Neural cell (in vitro differentiated cells): ENCODE measurements at regions not wholly inside any gene's neighbourhood (a gene's known extent, or its start where the extent isn't known, plus 50 kb on each side); places are given as distances from the start of the nearest gene placed in this dataset.

Experiments
- H2AFZ ChIP-seq: fragments of 200-600, 300-800 bp; sonication (generic), shearing (Covaris generic); 2 replicates; pipeline ENCODE4 v1.6.0; 2014; ENCODE audit warnings: low read depth, mild to moderate bottlenecking, antibody characterized with exemption, low read length, moderate library complexity
- H3F3A ChIP-seq: fragments of 200-600 bp; shearing (Covaris generic); 2 replicates; pipeline ENCODE4 v1.6.1; 2016; ENCODE audit warnings: mild to moderate bottlenecking, moderate library complexity, mixed read lengths, antibody characterized with exemption, low read length; ENCODE audit not compliant: insufficient read depth, poor library complexity, severe bottlenecking
- H3K27ac ChIP-seq: fragments of 200-600, 300-800 bp; sonication (generic), shearing (Covaris generic); 2 replicates; pipeline ENCODE4 v1.5.1; 2014; ENCODE audit warnings: mild to moderate bottlenecking, low read length, moderate library complexity
- H3K27me3 ChIP-seq: fragments of 300-800, 200-600 bp; sonication (generic), shearing (Covaris generic); 2 replicates; pipeline ENCODE4 v1.6.0; 2014; ENCODE audit warnings: mild to moderate bottlenecking, low read depth, low read length, moderate library complexity; ENCODE audit not compliant: insufficient read depth
- H3K36me3 ChIP-seq: fragments of 300-800, 200-600 bp; sonication (generic), shearing (Covaris generic); 2 replicates; pipeline ENCODE4 v1.5.1; 2014; ENCODE audit warnings: mild to moderate bottlenecking, antibody characterized with exemption, low read length, moderate library complexity; ENCODE audit not compliant: insufficient read depth
- H3K4me2 ChIP-seq: fragments of 300-800, 200-600 bp; sonication (generic), shearing (Covaris generic); 2 replicates; pipeline ENCODE4 v1.6.0; 2014; ENCODE audit warnings: mild to moderate bottlenecking, low read length
- H3K4me3 ChIP-seq: fragments of 300-800, 200-600 bp; sonication (generic), shearing (Covaris generic); 2 replicates; pipeline ENCODE4 v1.5.1; 2014; ENCODE audit warnings: mild to moderate bottlenecking, low read length, moderate library complexity
- H3K79me2 ChIP-seq: fragments of 200-600 bp; shearing (Covaris generic); replicated peaks from 2 replicates; pipeline ENCODE4 v1.6.0; 2014; ENCODE audit warnings: mild to moderate bottlenecking, low read length, moderate library complexity; ENCODE audit not compliant: insufficient read depth
- H3K9ac ChIP-seq: fragments of 300-800, 200-600 bp; sonication (generic), shearing (Covaris generic); 2 replicates; pipeline ENCODE4 v1.6.1; 2016; ENCODE audit warnings: mild to moderate bottlenecking, low read length, mixed read lengths
- H3K9me2 ChIP-seq: fragments of 200-600 bp; shearing (Covaris generic); 2 replicates; pipeline ENCODE4 v1.6.1; 2016; ENCODE audit warnings: mild to moderate bottlenecking, low read length, mixed read lengths; ENCODE audit not compliant: insufficient read depth
- H3K9me3 ChIP-seq: fragments of 200-600, 300-800 bp; sonication (generic), shearing (Covaris generic); 2 replicates; pipeline ENCODE4 v1.6.1; 2016; ENCODE audit warnings: mild to moderate bottlenecking, mixed run types, low read length, moderate library complexity, mixed read lengths
- H4K20me1 ChIP-seq: fragments of 200-600 bp; shearing (Covaris generic); 2 replicates; pipeline ENCODE4 v1.6.1; 2016; ENCODE audit warnings: mild to moderate bottlenecking, mixed run types; ENCODE audit not compliant: insufficient read depth
- EP300 ChIP-seq: fragments of 450-650 bp; conservative IDR thresholded peaks from 2 replicates; pipeline ENCODE4 v1.6.1; 2014; ENCODE audit warnings: antibody characterized with exemption, mild to moderate bottlenecking, moderate library complexity; ENCODE audit not compliant: poor library complexity, severe bottlenecking
- EZH2 ChIP-seq: fragments of 200-600, 300-800 bp; shearing (Covaris generic), sonication (generic); IDR thresholded peaks from 2 replicates; pipeline ENCODE4 v1.6.1; 2014; ENCODE audit warnings: antibody characterized with exemption, low read length, borderline replicate concordance, mild to moderate bottlenecking; ENCODE audit not compliant: insufficient read depth, poor library complexity, severe bottlenecking
- MXI1 ChIP-seq: fragments of 450-650 bp; conservative IDR thresholded peaks from 2 replicates; pipeline ENCODE4 v1.6.1; 2014; ENCODE audit warnings: antibody characterized with exemption, mild to moderate bottlenecking; ENCODE audit not compliant: poor library complexity, severe bottlenecking
- POLR2AphosphoS5 ChIP-seq: IDR thresholded peaks from 2 replicates; pipeline ENCODE4 v1.6.1; 2012
- RAD21 ChIP-seq: fragments of 450-650 bp; conservative IDR thresholded peaks from 2 replicates; pipeline ENCODE4 v1.6.1; 2014; ENCODE audit warnings: antibody characterized with exemption, mild to moderate bottlenecking, moderate library complexity
- SMC3 ChIP-seq: fragments of 450-650 bp; conservative IDR thresholded peaks from 2 replicates; pipeline ENCODE4 v1.6.1; 2014; ENCODE audit warnings: antibody characterized with exemption, mild to moderate bottlenecking, moderate library complexity; ENCODE audit not compliant: poor library complexity
- TAF1 ChIP-seq: IDR thresholded peaks from 2 replicates; pipeline ENCODE4 v1.6.1; 2012; ENCODE audit warnings: low read depth
- TF ChIP-seq, protein P1 (sequence below): fragments of 450-650 bp; IDR thresholded peaks from 2 replicates; pipeline ENCODE4 v1.5.1; 2014; ENCODE audit warnings: antibody characterized with exemption, mild to moderate bottlenecking, moderate library complexity; ENCODE audit not compliant: poor library complexity, severe bottlenecking
- TF ChIP-seq, protein P2 (sequence below): IDR thresholded peaks from 2 replicates; pipeline ENCODE4 v1.6.1; 2012; ENCODE audit warnings: borderline replicate concordance

DNA sequence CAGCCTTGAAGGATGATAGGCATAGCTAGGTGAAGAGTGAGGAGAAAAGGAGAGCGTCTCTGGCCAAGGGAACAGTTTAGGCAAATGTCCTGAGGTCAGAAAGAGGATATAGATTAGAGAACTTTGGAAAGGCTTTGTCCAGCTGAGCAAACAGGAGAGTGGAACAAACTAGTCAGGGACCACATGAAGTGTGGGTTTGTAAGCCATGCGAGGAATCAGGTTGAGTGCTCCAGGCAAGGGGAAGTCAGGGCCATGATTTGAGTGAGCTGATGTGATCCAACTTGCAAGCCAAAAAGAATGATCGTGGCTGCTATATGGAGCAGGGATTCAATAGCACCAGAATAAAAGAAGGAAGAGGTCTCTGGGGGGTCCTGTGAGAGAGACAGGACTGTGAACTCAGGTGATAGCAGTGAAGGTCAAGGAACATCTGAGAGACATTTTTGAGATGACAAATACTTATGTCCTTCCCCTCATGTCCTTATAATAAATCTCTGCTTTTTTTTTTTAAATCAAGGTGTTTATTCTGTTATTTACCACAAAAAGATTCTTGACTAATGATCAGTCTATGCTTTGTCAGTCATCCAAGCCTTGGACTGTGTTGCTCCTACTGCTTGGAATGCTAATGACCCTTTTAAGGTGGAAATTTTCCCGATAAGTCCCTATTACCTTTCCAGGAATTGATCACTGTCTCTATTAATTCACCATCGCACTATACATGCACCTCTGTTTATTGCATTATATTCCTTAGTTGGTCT is 472.6 kb downstream of the TXNL1 start:
- no peaks in the 10 kb centered on the region for H3K79me2 ChIP-seq
- H3F3A ChIP-seq, result no peaks in the 10 kb centered on the region
- H3K27ac ChIP-seq, result no peak overlapping the region
- TF ChIP-seq, protein P1, sequence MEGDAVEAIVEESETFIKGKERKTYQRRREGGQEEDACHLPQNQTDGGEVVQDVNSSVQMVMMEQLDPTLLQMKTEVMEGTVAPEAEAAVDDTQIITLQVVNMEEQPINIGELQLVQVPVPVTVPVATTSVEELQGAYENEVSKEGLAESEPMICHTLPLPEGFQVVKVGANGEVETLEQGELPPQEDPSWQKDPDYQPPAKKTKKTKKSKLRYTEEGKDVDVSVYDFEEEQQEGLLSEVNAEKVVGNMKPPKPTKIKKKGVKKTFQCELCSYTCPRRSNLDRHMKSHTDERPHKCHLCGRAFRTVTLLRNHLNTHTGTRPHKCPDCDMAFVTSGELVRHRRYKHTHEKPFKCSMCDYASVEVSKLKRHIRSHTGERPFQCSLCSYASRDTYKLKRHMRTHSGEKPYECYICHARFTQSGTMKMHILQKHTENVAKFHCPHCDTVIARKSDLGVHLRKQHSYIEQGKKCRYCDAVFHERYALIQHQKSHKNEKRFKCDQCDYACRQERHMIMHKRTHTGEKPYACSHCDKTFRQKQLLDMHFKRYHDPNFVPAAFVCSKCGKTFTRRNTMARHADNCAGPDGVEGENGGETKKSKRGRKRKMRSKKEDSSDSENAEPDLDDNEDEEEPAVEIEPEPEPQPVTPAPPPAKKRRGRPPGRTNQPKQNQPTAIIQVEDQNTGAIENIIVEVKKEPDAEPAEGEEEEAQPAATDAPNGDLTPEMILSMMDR, result no peak
- TF ChIP-seq RAD21, result no peak
- TF ChIP-seq, protein P2, sequence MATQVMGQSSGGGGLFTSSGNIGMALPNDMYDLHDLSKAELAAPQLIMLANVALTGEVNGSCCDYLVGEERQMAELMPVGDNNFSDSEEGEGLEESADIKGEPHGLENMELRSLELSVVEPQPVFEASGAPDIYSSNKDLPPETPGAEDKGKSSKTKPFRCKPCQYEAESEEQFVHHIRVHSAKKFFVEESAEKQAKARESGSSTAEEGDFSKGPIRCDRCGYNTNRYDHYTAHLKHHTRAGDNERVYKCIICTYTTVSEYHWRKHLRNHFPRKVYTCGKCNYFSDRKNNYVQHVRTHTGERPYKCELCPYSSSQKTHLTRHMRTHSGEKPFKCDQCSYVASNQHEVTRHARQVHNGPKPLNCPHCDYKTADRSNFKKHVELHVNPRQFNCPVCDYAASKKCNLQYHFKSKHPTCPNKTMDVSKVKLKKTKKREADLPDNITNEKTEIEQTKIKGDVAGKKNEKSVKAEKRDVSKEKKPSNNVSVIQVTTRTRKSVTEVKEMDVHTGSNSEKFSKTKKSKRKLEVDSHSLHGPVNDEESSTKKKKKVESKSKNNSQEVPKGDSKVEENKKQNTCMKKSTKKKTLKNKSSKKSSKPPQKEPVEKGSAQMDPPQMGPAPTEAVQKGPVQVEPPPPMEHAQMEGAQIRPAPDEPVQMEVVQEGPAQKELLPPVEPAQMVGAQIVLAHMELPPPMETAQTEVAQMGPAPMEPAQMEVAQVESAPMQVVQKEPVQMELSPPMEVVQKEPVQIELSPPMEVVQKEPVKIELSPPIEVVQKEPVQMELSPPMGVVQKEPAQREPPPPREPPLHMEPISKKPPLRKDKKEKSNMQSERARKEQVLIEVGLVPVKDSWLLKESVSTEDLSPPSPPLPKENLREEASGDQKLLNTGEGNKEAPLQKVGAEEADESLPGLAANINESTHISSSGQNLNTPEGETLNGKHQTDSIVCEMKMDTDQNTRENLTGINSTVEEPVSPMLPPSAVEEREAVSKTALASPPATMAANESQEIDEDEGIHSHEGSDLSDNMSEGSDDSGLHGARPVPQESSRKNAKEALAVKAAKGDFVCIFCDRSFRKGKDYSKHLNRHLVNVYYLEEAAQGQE, result no peak
- TF ChIP-seq EP300, result no peak
- no peak for TF ChIP-seq EZH2
- no peak for TF ChIP-seq MXI1
- no peak for TF ChIP-seq SMC3
- no peak for TF ChIP-seq TAF1
- no peak for TF ChIP-seq POLR2AphosphoS5
- no peak overlapping the region for H3K4me3 ChIP-seq
- H3K36me3 ChIP-seq, result no peaks in the 10 kb centered on the region
- H4K20me1 ChIP-seq, result no peaks in the 10 kb centered on the region
- no peak overlapping the region for H3K9ac ChIP-seq
- H3K27me3 ChIP-seq, result no peaks in the 10 kb centered on the region
- no peaks in the 10 kb centered on the region for H3K9me3 ChIP-seq
- no peaks in the 10 kb centered on the region for H3K9me2 ChIP-seq
- no peak overlapping the region for H3K4me2 ChIP-seq
- no peak overlapping the region for H2AFZ ChIP-seq

DNA sequence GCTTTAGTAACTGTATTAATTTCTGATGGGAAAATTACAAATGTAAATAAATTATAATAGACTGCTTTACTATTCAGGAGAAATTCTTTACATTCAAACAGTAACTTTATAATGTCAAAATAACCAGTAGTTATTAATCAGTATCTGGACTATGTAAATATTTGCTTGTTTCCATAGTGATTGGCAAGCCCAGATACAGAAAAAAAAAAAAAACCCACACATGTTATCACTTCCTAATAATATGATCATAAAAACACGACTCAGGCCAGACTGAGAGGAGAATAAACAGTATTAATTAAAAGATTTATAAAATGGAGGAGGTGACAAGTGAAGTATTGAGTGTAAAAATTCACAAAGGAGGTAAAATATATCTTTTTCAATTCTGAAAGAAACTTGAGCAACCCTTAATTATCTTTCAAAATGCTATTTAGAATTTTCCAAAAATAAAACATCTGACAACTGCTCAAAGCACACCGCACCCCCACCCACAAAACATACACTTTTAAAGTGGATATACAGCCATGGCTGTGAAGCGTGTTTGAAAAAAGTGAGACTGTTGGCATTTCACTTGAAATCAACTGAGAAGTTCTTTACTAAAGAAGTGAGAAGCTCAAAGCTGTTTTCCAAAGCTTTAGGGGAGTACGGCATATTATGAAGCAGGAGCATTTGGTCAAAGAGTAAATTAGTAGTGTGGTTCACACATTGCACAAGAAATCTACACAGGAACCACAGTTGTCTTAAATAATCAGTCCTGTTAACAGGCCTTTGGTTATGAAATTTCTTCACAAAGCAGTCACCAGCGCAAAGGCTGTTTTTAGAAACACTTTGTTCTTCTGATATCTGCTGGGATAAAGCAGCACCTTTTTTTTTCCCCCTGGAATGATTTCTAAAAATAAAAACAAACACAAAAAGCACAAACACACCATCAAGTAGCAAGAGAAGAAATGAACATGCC is 475.8 kb downstream of the TXNL1 start:
- H4K20me1 ChIP-seq, result no peaks in the 10 kb centered on the region
- H3K36me3 ChIP-seq, result no peaks in the 10 kb centered on the region
- no peak overlapping the region for H3K4me3 ChIP-seq
- no peak overlapping the region for H3K27ac ChIP-seq
- TF ChIP-seq POLR2AphosphoS5 (no peak), EZH2 (no peak), SMC3 (no peak), EP300 (no peak), MXI1 (no peak), TAF1 (no peak), RAD21 (no peak)
- TF ChIP-seq, protein P1, result no peak
- TF ChIP-seq, protein P2, result no peak
- H2AFZ ChIP-seq, result no peak overlapping the region
- H3F3A ChIP-seq, result no peaks in the 10 kb centered on the region
- no peaks in the 10 kb centered on the region for H3K27me3 ChIP-seq
- no peaks in the 10 kb centered on the region for H3K9me2 ChIP-seq
- H3K4me2 ChIP-seq, result no peak overlapping the region
- H3K79me2 ChIP-seq, result no peaks in the 10 kb centered on the region
- H3K9ac ChIP-seq, result no peak overlapping the region
- no peaks in the 10 kb centered on the region for H3K9me3 ChIP-seq
